ENCODE measurements at regions not wholly inside any gene's neighbourhood (a gene's known extent, or its start where the extent isn't known, plus 50 kb on each side); places are given as distances from the start of the nearest gene placed in this dataset.

- Histone ChIP-seq H3K9ac (ENCODE audit: insufficient read depth, low read depth, low read length) (no peak overlapping the region), H3K27me3 (ENCODE audit: control insufficient read depth in 1 of 2, insufficient read depth in 2 of 2, low read length in 2 of 2) (no peaks in the 10 kb centered on the region), H2AFZ (ENCODE audit: low read length) (no peak overlapping the region), H3K27ac (ENCODE audit: extremely low read length, insufficient read depth, low read length) (no peak overlapping the region), H3K4me1 (ENCODE audit: insufficient read depth, low read length) (no peaks in the 10 kb centered on the region), H3K36me3 (replicated peaks in 1 of 2; ENCODE audit: control insufficient read depth in 1 of 2, insufficient read depth in 2 of 2, low read length in 2 of 2) (no peaks in the 10 kb centered on the region), H4K20me1 (ENCODE audit: insufficient read depth, low read length) (no peaks in the 10 kb centered on the region), H3K4me2 (ENCODE audit: low read depth, low read length) (no peak overlapping the region), H3K4me3 (replicated peaks in 1 of 3; ENCODE audit: insufficient read depth in 1 of 3, low read depth in 2 of 3, low read length in 3 of 3) (no peak overlapping the region), H3K9me3 (ENCODE audit: low read length) (no peaks in the 10 kb centered on the region), H3K79me2 (ENCODE audit: insufficient read depth, low read length) (no peaks in the 10 kb centered on the region)
- no peak for ATAC-seq
- FAIRE-seq: no peak
- 13% methylated on average over 3 of the region's 3 CpGs for WGBS (ENCODE audit: low lambda C conversion rate)
- CTCF ChIA-PET (ENCODE audit: low intra/inter-chr PET ratio, low total read pairs): no interaction called here
- BruUV-seq (replicated peaks): no TSS peak
- in situ Hi-C loops (cut with HindIII; ENCODE audit: extremely low pct_ligation_motif_present, low pct_unique_long_range_greater_than_20kb): no loop called here
- intact Hi-C loops (cut with micrococcal nuclease; ENCODE audit: unreplicated experiment): no loop called here
- POLR2A ChIA-PET: no interaction called here
- DNase-seq (ENCODE audit: low spot score): no peak
- TF ChIP-seq HDAC1 (CRISPR knock-in tag; IDR thresholded peaks at IDR 0.05) (no peak), ZBTB25 (CRISPR knock-in tag; IDR thresholded peaks at IDR 0.05) (no peak), ZNF772 (CRISPR knock-in tag; IDR thresholded peaks at IDR 0.05) (no peak), NFE2L1 (CRISPR knock-in tag; IDR thresholded peaks at IDR 0.05; ENCODE audit: borderline replicate concordance) (no peak), REPIN1 (CRISPR knock-in tag; IDR thresholded peaks at IDR 0.05; ENCODE audit: borderline replicate concordance, low read depth) (no peak), ZNF292 (CRISPR knock-in tag; IDR thresholded peaks at IDR 0.05; ENCODE audit: borderline replicate concordance, low read depth) (no peak), CTCF (CRISPR knock-in tag; IDR thresholded peaks at IDR 0.05) (no peak), ZFP36L1 (CRISPR knock-in tag; IDR thresholded peaks at IDR 0.05) (no peak), ZNF276 (CRISPR knock-in tag; IDR thresholded peaks at IDR 0.05; ENCODE audit: low read depth) (no peak), GABPB1 (CRISPR knock-in tag; IDR thresholded peaks at IDR 0.05) (no peak), CREB3 (CRISPR knock-in tag; IDR thresholded peaks at IDR 0.05) (no peak), TP53 (CRISPR knock-in tag; conservative IDR thresholded peaks at IDR 0.05) (no peak), HOXD1 (CRISPR knock-in tag; IDR thresholded peaks at IDR 0.05) (no peak), ZNF460 (CRISPR knock-in tag; IDR thresholded peaks at IDR 0.05; ENCODE audit: borderline replicate concordance) (no peak), TFDP2 (CRISPR knock-in tag; IDR thresholded peaks at IDR 0.05) (no peak), ARNTL (CRISPR knock-in tag; IDR thresholded peaks at IDR 0.05) (no peak), ZNF367 (CRISPR knock-in tag; IDR thresholded peaks at IDR 0.05; ENCODE audit: borderline replicate concordance) (no peak)
These were observed 350.9 kb upstream of the HSF2 start for GRCh38 chr6:122048570-122048969.
